ENCODE measurements at regions not wholly inside any gene's neighbourhood (a gene's known extent, or its start where the extent isn't known, plus 50 kb on each side); places are given as distances from the start of the nearest gene placed in this dataset.

GRCh38 chr3:43950775-43951174 lies 260.0 kb downstream of the ABHD5 start:
- no peaks in the 10 kb centered on the region for H3K9me3 ChIP-seq (ENCODE audit: control insufficient read depth, insufficient read depth, low read length)
- H3K9ac ChIP-seq (ENCODE audit: low read depth, low read length): no peak overlapping the region
- no peak overlapping the region for H3K4me3 ChIP-seq (ENCODE audit: low read depth, low read length)
- no peaks in the 10 kb centered on the region for H3K36me3 ChIP-seq (ENCODE audit: control insufficient read depth, insufficient read depth, low read length)
- no peaks in the 10 kb centered on the region for H3K27me3 ChIP-seq (ENCODE audit: control insufficient read depth, insufficient read depth, low read length)
- no peak overlapping the region for H3K27ac ChIP-seq (ENCODE audit: low read depth, low read length)
- H3K4me1 ChIP-seq (ENCODE audit: control insufficient read depth, insufficient read depth, low read length): no peaks in the 10 kb centered on the region

GRCh38 chr3:43951813-43952212 lies 261.1 kb downstream of the ABHD5 start:
- no peaks in the 10 kb centered on the region for H3K27me3 ChIP-seq (ENCODE audit: control insufficient read depth, insufficient read depth, low read length)

GRCh38 chr3:43953380-43953779 lies 262.6 kb downstream of the ABHD5 start:
- 0 out of 2 replicates have a peak, but pooled peaks cover 4% of the 10 kb centered on the region for H3K27me3 ChIP-seq (ENCODE audit: control insufficient read depth, insufficient read depth, low read length)
- no peak overlapping the region for H3K4me3 ChIP-seq (ENCODE audit: low read depth, low read length)
- H3K9me3 ChIP-seq (ENCODE audit: control insufficient read depth, insufficient read depth, low read length): no peaks in the 10 kb centered on the region
- H3K9ac ChIP-seq (ENCODE audit: low read depth, low read length): no peak overlapping the region
- H3K36me3 ChIP-seq (ENCODE audit: control insufficient read depth, insufficient read depth, low read length): no peaks in the 10 kb centered on the region
- H3K27ac ChIP-seq (ENCODE audit: low read depth, low read length): no peak overlapping the region
- peaks cover 11% of the 10 kb centered on the region; the same call in 1 of the 2 replicates for H3K4me1 ChIP-seq (ENCODE audit: control insufficient read depth, insufficient read depth, low read length)

More at GRCh38 chr3:43951813-43952212, 261.1 kb downstream of the ABHD5 start:
- H3K4me1 ChIP-seq (ENCODE audit: control insufficient read depth, insufficient read depth, low read length): peaks cover 10% of the 10 kb centered on the region; the same call in 1 of the 2 replicates
- H3K27ac ChIP-seq (ENCODE audit: low read depth, low read length): no peak overlapping the region
- no peak overlapping the region for H3K4me3 ChIP-seq (ENCODE audit: low read depth, low read length)
- H3K36me3 ChIP-seq (ENCODE audit: control insufficient read depth, insufficient read depth, low read length): no peaks in the 10 kb centered on the region
- H3K9ac ChIP-seq (ENCODE audit: low read depth, low read length): no peak overlapping the region
- no peaks in the 10 kb centered on the region for H3K9me3 ChIP-seq (ENCODE audit: control insufficient read depth, insufficient read depth, low read length)

- Histone ChIP-seq H3K4me3 (ENCODE audit: low read depth, low read length) (no peak overlapping the region), H3K27ac (ENCODE audit: low read depth, low read length) (no peak overlapping the region), H3K4me1 (ENCODE audit: control insufficient read depth, insufficient read depth, low read length) (peaks cover 11% of the 10 kb centered on the region; the same call in 1 of the 2 replicates), H3K36me3 (ENCODE audit: control insufficient read depth, insufficient read depth, low read length) (no peaks in the 10 kb centered on the region), H3K9me3 (ENCODE audit: control insufficient read depth, insufficient read depth, low read length) (no peaks in the 10 kb centered on the region), H3K9ac (ENCODE audit: low read depth, low read length) (no peak overlapping the region), H3K27me3 (ENCODE audit: control insufficient read depth, insufficient read depth, low read length) (0 out of 2 replicates have a peak, but pooled peaks cover 4% of the 10 kb centered on the region)
Observed at GRCh38 chr3:43953814-43954692, 263.3 kb downstream of the ABHD5 start.

- Histone ChIP-seq H3K36me3 (ENCODE audit: control insufficient read depth, insufficient read depth, low read length) (no peaks in the 10 kb centered on the region), H3K4me1 (ENCODE audit: control insufficient read depth, insufficient read depth, low read length) (peaks cover 18% of the 10 kb centered on the region), H3K9ac (ENCODE audit: low read depth, low read length) (no peak overlapping the region)
Observed at GRCh38 chr3:43956945-43957344, 266.2 kb downstream of the ABHD5 start.

GRCh38 chr3:43957553-43957952 lies 266.8 kb downstream of the ABHD5 start:
- Histone ChIP-seq H3K9me3 (ENCODE audit: control insufficient read depth, insufficient read depth, low read length) (no peaks in the 10 kb centered on the region), H3K27ac (ENCODE audit: low read depth, low read length) (no peak overlapping the region), H3K4me1 (ENCODE audit: control insufficient read depth, insufficient read depth, low read length) (peaks cover 18% of the 10 kb centered on the region), H3K27me3 (ENCODE audit: control insufficient read depth, insufficient read depth, low read length) (0 out of 2 replicates have a peak, but pooled peaks cover 4% of the 10 kb centered on the region), H3K4me3 (ENCODE audit: low read depth, low read length) (no peak overlapping the region), H3K9ac (ENCODE audit: low read depth, low read length) (no peak overlapping the region), H3K36me3 (ENCODE audit: control insufficient read depth, insufficient read depth, low read length) (no peaks in the 10 kb centered on the region)

More at GRCh38 chr3:43956945-43957344, 266.2 kb downstream of the ABHD5 start:
- Histone ChIP-seq H3K9me3 (ENCODE audit: control insufficient read depth, insufficient read depth, low read length) (no peaks in the 10 kb centered on the region), H3K4me3 (ENCODE audit: low read depth, low read length) (no peak overlapping the region), H3K27ac (ENCODE audit: low read depth, low read length) (no peak overlapping the region), H3K27me3 (ENCODE audit: control insufficient read depth, insufficient read depth, low read length) (0 out of 2 replicates have a peak, but pooled peaks cover 4% of the 10 kb centered on the region)

GRCh38 chr3:43958005-43958770 lies 267.4 kb downstream of the ABHD5 start:
- H3K9me3 ChIP-seq (ENCODE audit: control insufficient read depth, insufficient read depth, low read length): no peaks in the 10 kb centered on the region
- 0 out of 2 replicates have a peak, but pooled peaks cover 4% of the 10 kb centered on the region for H3K27me3 ChIP-seq (ENCODE audit: control insufficient read depth, insufficient read depth, low read length)
- no peak overlapping the region for H3K4me3 ChIP-seq (ENCODE audit: low read depth, low read length)
- H3K9ac ChIP-seq (ENCODE audit: low read depth, low read length): no peak overlapping the region
- peaks cover 18% of the 10 kb centered on the region for H3K4me1 ChIP-seq (ENCODE audit: control insufficient read depth, insufficient read depth, low read length)
- H3K27ac ChIP-seq (ENCODE audit: low read depth, low read length): no peak overlapping the region
- no peaks in the 10 kb centered on the region for H3K36me3 ChIP-seq (ENCODE audit: control insufficient read depth, insufficient read depth, low read length)

- Histone ChIP-seq H3K9me3 (ENCODE audit: control insufficient read depth, insufficient read depth, low read length) (no peaks in the 10 kb centered on the region), H3K4me3 (ENCODE audit: low read depth, low read length) (no peak overlapping the region), H3K4me1 (ENCODE audit: control insufficient read depth, insufficient read depth, low read length) (peaks cover 18% of the 10 kb centered on the region), H3K9ac (ENCODE audit: low read depth, low read length) (no peak overlapping the region), H3K27me3 (ENCODE audit: control insufficient read depth, insufficient read depth, low read length) (0 out of 2 replicates have a peak, but pooled peaks cover 4% of the 10 kb centered on the region), H3K27ac (ENCODE audit: low read depth, low read length) (no peak overlapping the region), H3K36me3 (ENCODE audit: control insufficient read depth, insufficient read depth, low read length) (no peaks in the 10 kb centered on the region)
Observed at GRCh38 chr3:43958973-43959372, 268.2 kb downstream of the ABHD5 start.

- 0 out of 2 replicates have a peak, but pooled peaks cover 4% of the 10 kb centered on the region for H3K27me3 ChIP-seq (ENCODE audit: control insufficient read depth, insufficient read depth, low read length)
- no peaks in the 10 kb centered on the region for H3K36me3 ChIP-seq (ENCODE audit: control insufficient read depth, insufficient read depth, low read length)
- H3K4me3 ChIP-seq (ENCODE audit: low read depth, low read length): no peak overlapping the region
- no peak overlapping the region for H3K9ac ChIP-seq (ENCODE audit: low read depth, low read length)
- peaks cover 18% of the 10 kb centered on the region for H3K4me1 ChIP-seq (ENCODE audit: control insufficient read depth, insufficient read depth, low read length)
- H3K9me3 ChIP-seq (ENCODE audit: control insufficient read depth, insufficient read depth, low read length): no peaks in the 10 kb centered on the region
- H3K27ac ChIP-seq (ENCODE audit: low read depth, low read length): no peak overlapping the region
Observed at GRCh38 chr3:43959498-43960447, 269.0 kb downstream of the ABHD5 start.

GRCh38 chr3:43960448-43960840 lies 269.7 kb downstream of the ABHD5 start:
- Histone ChIP-seq H3K9ac (ENCODE audit: low read depth, low read length) (no peak overlapping the region), H3K4me1 (ENCODE audit: control insufficient read depth, insufficient read depth, low read length) (peaks cover 18% of the 10 kb centered on the region), H3K9me3 (ENCODE audit: control insufficient read depth, insufficient read depth, low read length) (no peaks in the 10 kb centered on the region), H3K27me3 (ENCODE audit: control insufficient read depth, insufficient read depth, low read length) (0 out of 2 replicates have a peak, but pooled peaks cover 4% of the 10 kb centered on the region), H3K4me3 (ENCODE audit: low read depth, low read length) (no peak overlapping the region), H3K27ac (ENCODE audit: low read depth, low read length) (no peak overlapping the region), H3K36me3 (ENCODE audit: control insufficient read depth, insufficient read depth, low read length) (no peaks in the 10 kb centered on the region)
